AG04449 (cell line): ENCODE measurements at regions not wholly inside any gene's neighbourhood (a gene's known extent, or its start where the extent isn't known, plus 50 kb on each side); places are given as distances from the start of the nearest gene placed in this dataset.

Experiments used
- CTCF ChIA-PET: fragments of 350-600 bp; formaldehyde crosslinking; extraction: SDS; loops from one replicate; lab custom pipeline; 2021; ENCODE audit warnings: antibody characterized with exemption; lab: Yijun Ruan, JAX
- POLR2A ChIA-PET: fragments of 400-600, 350-600 bp; formaldehyde crosslinking; extraction: SDS; loops from one replicate; lab custom pipeline; 2020; ENCODE audit warnings: antibody characterized with exemption, inconsistent platforms; lab: Yijun Ruan, JAX
- DNase-seq: peaks from one replicate; pipeline ENCODE4 v3.0.0-alpha.2; 2010; ENCODE audit warnings: low read depth, low spot score
- H3K4me3 ChIP-seq: 2 replicates; pipeline ENCODE4 v1.5.1; 2011; ENCODE audit warnings: low read depth, mild to moderate bottlenecking, control low read depth, low read length
- TF ChIP-seq, protein P1 (sequence below): IDR thresholded peaks from one replicate; pipeline ENCODE4 v1.5.1; 2011; ENCODE audit warnings: mild to moderate bottlenecking, moderate library complexity, low read length, control low read depth, inconsistent platforms; ENCODE audit not compliant: insufficient read depth; ENCODE audit errors: missing control alignments

DNA sequence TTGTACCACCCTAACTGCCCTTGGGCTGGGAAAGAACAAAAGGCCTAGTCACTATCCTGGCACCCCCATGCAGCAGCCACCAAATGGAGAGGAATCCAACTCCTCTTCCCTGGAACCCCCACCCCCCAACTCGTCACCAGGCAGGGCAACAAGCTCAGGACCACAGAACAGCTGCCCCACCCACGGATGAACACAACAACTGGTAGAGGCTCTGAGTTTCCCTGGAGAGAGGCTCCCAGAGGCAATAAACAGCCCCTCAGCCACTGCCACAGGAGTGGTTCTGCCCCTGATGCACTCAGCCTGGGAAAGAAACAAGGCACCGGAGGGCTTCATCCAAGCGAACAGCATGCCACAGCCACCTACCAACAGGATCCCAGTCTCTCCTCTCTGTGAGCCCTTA, 778.4 kb upstream of the FAT3 start:
- DNase-seq = no peak
- TF ChIP-seq, protein P1, sequence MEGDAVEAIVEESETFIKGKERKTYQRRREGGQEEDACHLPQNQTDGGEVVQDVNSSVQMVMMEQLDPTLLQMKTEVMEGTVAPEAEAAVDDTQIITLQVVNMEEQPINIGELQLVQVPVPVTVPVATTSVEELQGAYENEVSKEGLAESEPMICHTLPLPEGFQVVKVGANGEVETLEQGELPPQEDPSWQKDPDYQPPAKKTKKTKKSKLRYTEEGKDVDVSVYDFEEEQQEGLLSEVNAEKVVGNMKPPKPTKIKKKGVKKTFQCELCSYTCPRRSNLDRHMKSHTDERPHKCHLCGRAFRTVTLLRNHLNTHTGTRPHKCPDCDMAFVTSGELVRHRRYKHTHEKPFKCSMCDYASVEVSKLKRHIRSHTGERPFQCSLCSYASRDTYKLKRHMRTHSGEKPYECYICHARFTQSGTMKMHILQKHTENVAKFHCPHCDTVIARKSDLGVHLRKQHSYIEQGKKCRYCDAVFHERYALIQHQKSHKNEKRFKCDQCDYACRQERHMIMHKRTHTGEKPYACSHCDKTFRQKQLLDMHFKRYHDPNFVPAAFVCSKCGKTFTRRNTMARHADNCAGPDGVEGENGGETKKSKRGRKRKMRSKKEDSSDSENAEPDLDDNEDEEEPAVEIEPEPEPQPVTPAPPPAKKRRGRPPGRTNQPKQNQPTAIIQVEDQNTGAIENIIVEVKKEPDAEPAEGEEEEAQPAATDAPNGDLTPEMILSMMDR = no peak

DNA sequence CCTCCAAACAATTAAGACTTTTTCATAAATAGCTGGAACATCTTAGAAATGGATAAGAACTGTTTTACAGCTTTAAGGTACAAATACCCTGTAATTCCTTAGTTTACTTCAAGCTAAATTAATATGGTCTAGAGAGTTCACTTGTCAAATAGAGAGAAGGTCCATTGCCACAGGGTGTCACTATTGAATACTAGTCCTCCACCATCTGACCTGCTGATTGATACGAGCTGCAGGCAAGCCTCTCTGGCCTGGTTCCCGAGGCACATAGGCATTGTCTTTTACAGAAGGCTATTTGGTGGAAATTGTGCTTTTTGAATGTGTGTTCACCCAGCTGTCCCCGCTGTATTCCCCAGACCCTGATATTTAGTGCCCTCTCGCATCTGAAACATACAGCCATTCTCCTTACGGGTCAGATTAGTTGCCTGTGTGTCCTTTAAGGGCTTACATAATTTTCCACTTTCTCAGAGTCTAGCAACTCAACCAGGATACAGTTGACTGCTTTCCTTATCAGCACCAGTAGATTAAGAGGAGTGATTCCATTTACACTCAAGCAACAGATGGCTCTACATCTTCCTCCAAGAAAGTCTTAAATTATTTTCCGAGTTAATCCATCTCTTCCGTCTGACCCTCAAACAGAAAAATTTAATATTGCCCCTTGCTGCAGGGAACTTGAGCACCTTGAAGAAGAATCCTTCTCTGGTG, 788.8 kb upstream of the FAT3 start:
- CTCF ChIA-PET = no interaction called here

More for the DNA sequence above, 778.4 kb upstream of the FAT3 start:
- CTCF ChIA-PET = no interaction called here
- POLR2A ChIA-PET = no interaction called here
- no peak overlapping the region for H3K4me3 ChIP-seq

DNA sequence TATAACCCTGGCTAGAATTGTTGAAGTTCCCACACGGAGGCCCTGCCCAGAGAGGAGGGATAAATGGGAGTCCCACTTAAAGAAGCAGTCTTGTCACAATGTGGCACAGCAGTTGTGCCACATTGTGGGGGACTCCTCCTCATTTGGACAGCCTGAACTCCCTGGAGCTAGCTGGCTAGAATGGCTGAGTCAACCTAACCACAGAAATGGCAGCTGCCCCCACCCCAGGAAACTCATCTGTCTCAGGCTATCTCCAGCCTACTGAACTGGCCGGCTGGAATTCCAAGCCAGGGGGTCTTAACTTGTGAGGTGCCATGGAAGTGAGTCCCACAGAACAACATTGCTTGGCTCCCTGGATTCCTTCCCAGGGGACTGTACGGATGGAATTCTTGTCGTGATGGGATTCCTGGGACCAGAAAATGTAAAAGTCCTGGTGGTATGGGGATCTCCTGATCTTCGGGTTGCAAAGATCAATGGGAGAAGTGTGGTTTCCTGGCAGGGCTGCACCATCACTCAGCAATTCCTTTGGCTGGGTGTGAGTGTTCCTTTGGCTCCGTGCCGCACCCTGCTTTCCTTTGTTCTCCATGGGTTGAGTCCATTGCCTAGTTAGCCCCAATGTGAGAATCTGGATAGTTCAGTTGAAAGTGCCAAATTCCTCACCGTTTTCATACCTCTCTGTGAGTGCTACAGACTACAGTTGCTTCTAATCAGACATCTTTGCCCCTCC, 791.2 kb upstream of the FAT3 start:
- CTCF ChIA-PET = no interaction called here
- no peak for DNase-seq
- POLR2A ChIA-PET = no interaction called here
- no peak overlapping the region for H3K4me3 ChIP-seq
- TF ChIP-seq, protein P1 = no peak

More for the DNA sequence above, 788.8 kb upstream of the FAT3 start:
- POLR2A ChIA-PET = no interaction called here
- DNase-seq = no peak
- H3K4me3 ChIP-seq = no peak overlapping the region
- TF ChIP-seq, protein P1 = no peak

DNA sequence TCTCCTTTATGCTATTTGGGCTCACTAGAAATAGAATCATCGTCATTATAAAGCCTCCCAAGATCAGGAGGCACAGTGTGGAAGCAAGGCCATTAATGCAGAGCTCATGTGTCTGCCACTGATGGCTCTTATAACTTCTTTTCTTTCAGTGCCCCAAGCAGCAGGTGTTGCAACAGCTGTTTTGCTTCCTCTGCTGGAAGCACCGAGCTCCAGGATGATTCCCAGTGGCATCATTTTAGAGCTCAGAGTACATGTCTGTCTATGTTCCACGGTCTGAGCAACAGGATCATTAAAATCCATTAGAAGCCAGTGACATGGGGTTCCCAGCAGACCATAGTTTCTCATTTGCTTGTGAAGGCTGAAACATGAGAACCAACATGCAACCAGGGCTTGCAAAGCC, 803.0 kb upstream of the FAT3 start:
- TF ChIP-seq, protein P1 = no peak
- DNase-seq = no peak
- no peak overlapping the region for H3K4me3 ChIP-seq
- ChIA-PET POLR2A (no interaction called here), CTCF (no interaction called here)

DNA sequence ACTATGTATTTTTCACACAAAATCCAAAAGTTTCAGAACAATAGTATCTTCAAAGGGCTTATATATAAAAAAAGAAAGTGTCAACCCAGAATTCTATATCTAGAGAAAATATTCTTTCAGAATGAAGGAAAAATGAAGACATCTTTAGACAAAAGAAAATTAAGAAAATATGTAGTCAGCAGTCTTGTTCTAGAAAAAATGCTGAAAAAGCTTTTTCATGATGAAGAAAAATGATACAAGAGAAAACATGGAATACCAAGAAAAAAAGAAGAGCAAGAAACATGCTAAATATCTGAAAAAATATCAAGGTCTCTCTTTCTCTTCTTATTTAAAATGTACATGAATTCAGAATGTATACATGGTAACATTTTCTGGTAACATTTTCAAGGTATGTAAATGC, 816.8 kb upstream of the FAT3 start:
- POLR2A ChIA-PET = no interaction called here
- CTCF ChIA-PET = no interaction called here
- no peak overlapping the region for H3K4me3 ChIP-seq
- DNase-seq = no peak
- TF ChIP-seq, protein P1 = no peak

DNA sequence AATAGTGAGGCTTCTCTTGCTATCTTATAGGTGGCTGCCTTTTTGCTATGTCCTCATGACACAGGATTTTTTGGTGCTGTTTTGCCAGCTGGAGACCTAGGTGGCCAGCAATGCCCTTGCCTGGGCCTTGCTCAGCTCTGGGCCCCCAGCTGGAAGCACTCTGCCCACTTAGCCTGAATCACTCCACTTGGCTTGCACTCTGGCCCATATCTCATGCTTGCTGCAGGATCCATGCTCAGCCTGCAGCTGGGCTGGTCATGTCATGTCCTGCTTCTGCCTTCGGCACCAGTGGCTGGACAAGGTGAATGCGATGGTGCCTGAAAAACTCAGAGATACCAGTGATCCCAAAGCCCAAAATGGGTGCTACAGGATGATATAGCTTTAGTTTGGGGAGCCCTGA, 818.6 kb upstream of the FAT3 start:
- ChIA-PET CTCF (no interaction called here), POLR2A (no interaction called here)
- no peak overlapping the region for H3K4me3 ChIP-seq
- no peak for DNase-seq
- TF ChIP-seq, protein P1 = no peak
